GM12864 (cell line): ENCODE measurements at regions not wholly inside any gene's neighbourhood (a gene's known extent, or its start where the extent isn't known, plus 50 kb on each side); places are given as distances from the start of the nearest gene placed in this dataset.
"Not testable (repeated sequence)": the region's sequence is repeated elsewhere in the genome, so short reads cannot be mapped to it uniquely, and the experiment has no call there.

Source experiments
- DNase-seq: peaks from one replicate; pipeline ENCODE4 v3.0.0-alpha.2; 2011; ENCODE audit warnings: low read depth
- H3K4me3 ChIP-seq: 2 replicates; pipeline ENCODE4 v1.5.1; 2011; ENCODE audit warnings: mild to moderate bottlenecking, low read depth, low read length, control low read depth
- TF ChIP-seq, protein P1 (sequence below): IDR thresholded peaks from 2 replicates; pipeline ENCODE4 v1.5.1; 2011; ENCODE audit warnings: low read depth, mild to moderate bottlenecking, moderate library complexity, low read length, control low read depth, inconsistent platforms; ENCODE audit errors: missing control alignments

DNA sequence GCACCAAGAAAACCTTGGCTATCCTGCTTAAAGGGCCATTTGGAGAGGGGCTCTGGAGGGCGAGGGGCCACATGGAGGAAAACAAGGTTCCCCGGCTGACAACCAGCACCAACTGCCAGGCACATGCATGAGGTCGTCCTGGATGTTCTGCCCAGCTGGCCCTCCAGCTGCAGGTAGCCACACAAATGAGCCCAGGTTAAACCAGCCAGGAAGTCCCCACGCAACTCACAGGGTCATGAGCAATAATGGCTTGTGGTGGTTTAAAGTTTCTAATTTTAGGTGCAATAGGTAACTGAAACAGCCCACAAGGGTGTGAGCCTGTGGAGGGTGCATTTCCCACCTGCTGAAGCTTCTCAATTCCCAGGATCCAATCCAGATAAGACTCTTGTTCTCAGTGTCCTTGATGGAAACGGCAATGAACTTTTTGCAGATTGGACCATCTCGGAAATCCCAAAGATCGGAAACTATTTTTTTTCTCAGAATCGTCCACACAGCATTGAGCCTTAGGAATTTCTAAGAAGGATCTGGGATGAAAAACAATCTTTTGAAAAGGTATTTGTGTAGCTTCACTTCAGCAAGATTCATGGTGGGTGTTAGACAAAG lies 123.2 kb downstream of the UNC93B1 start:
- H3K4me3 ChIP-seq, result not testable (repeated sequence)
- DNase-seq, result peak; percentile 1

DNA sequence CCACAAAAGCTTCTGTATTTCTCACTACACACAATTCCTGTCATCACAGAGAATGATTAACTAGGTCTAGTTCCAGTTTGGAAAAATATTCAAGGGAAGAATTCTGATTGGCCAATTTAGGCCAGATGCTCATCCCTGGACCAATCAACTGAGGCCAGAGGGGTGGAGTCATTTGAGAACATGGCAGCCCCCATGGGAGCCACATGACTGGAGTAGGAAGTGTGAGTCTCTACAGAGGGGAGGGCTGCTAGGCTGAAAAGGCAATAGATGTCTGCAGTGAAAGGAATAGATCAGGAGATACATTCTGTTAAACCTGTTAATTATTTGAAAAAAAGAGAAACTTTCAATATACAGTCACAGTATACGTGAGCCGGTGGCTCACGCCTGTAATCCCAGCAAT lies 125.2 kb downstream of the UNC93B1 start:
- DNase-seq, H3K4me3 ChIP-seq: not testable (repeated sequence)

DNA sequence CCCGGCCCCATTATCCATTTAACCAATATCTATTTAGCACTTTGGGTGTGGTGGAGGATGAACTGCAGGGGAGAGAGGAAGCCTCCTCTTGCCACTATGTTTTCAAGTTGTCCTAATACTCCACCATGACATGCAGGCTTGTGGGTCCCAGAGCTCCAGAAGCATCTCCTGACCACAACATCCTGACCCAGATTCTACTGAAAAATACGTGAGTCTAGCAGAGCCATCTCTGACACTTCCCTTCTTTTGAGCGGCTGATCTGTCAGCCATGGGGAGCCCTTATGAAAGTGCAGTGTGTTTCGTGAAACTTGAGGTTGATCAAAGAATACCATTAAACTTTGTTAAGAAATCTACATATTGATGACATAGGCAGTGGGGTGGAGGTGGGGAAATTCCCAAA lies 126.6 kb downstream of the UNC93B1 start:
- H3K4me3 ChIP-seq, result not testable (repeated sequence)

DNA sequence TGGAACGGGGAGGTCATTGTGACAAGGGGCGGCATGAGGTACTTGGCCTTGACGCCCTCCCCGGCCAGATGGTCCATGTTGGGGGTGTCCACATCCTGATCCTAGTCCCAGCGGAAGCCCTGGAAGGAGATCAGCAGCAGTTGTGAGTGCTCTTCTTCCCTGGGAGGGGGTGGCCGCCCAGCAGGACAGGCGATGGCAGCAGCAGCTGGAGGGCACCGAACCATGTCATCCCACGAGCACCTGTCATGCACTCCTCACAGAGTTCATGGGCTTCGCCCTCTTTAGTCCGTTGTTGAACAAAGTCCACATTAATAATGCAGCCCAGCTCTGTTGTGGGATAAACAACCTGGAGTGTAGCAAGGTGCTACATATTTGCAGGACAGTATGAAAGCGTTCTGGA lies 130.7 kb downstream of the UNC93B1 start:
- DNase-seq, result not testable (repeated sequence)

More for the DNA sequence above, 126.6 kb downstream of the UNC93B1 start:
- DNase-seq, result not testable (repeated sequence)

DNA sequence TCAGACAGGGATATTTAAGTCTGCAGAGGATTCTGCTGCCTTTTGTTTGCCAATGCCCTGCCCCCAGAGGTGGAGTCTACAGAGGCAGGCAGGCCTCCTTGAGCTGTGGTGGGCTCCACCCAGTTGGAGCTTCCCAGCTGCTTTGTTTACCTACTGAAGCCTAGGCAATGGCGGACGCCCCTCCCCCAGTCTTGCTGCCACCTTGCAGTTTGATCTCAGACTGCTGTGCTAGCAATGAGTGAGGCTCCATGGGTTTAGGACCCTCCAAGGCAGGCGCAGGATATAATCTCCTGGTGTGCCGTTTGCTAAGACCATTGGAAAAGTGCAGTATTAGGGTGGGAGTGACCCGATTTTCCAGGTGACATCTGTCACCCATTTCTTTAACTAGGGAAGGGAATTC lies 132.7 kb downstream of the UNC93B1 start:
- not testable (repeated sequence) for H3K4me3 ChIP-seq, DNase-seq

More for the DNA sequence above, 130.7 kb downstream of the UNC93B1 start:
- H3K4me3 ChIP-seq, result not testable (repeated sequence)

DNA sequence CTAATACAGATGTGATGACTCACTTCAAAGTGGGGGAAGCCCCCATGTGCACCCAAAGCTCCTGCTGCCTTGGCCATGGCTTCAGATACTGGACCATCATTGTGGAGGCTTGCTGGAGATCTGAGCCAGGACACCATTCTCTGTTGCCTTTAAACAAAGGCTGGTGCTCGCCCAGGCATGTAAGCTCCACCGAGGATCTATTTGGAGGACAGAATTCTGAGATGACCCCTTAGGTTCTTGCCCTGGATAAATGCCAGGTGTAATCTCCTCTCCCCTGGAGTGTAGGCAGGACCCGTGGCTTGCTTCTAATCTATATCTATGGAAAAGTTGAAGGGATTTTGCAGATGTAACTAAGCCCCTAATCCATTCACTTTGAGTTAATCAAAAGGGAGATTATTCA lies 141.0 kb downstream of the UNC93B1 start:
- DNase-seq, H3K4me3 ChIP-seq: not testable (repeated sequence)

DNA sequence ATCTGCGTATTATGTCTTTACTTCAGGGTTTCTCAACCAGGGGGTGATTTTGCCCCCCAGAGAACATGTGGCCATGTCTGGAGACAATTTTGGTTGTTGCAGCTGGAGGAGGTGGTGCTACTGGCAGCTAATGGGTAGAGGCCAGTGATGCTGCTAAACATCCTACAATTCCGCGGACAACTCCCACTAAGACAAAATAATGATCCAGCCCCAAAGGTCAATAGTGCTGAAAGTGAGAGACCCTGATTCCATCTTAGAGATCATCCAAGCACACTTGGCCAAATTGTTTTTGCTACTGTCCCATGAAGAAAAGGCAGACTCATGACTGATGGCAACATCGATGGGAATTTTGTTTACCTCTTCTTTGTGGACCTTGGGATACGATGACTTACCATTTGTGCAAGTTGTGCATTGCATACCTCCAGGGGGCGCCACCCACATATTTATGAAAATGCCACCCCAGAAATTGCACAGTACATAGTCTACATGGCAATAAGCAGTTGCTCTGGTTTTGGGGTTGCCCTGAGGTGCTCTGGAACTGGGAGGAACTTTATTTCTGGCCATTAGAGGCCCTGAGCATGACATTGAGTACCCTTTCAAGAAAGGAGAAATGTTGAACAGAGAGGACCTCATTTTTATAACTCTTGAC lies 144.3 kb downstream of the UNC93B1 start:
- TF ChIP-seq, protein P1, sequence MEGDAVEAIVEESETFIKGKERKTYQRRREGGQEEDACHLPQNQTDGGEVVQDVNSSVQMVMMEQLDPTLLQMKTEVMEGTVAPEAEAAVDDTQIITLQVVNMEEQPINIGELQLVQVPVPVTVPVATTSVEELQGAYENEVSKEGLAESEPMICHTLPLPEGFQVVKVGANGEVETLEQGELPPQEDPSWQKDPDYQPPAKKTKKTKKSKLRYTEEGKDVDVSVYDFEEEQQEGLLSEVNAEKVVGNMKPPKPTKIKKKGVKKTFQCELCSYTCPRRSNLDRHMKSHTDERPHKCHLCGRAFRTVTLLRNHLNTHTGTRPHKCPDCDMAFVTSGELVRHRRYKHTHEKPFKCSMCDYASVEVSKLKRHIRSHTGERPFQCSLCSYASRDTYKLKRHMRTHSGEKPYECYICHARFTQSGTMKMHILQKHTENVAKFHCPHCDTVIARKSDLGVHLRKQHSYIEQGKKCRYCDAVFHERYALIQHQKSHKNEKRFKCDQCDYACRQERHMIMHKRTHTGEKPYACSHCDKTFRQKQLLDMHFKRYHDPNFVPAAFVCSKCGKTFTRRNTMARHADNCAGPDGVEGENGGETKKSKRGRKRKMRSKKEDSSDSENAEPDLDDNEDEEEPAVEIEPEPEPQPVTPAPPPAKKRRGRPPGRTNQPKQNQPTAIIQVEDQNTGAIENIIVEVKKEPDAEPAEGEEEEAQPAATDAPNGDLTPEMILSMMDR, result peak; percentile 15
- H3K4me3 ChIP-seq, result not testable (repeated sequence)
- DNase-seq, result peak; percentile 3

DNA sequence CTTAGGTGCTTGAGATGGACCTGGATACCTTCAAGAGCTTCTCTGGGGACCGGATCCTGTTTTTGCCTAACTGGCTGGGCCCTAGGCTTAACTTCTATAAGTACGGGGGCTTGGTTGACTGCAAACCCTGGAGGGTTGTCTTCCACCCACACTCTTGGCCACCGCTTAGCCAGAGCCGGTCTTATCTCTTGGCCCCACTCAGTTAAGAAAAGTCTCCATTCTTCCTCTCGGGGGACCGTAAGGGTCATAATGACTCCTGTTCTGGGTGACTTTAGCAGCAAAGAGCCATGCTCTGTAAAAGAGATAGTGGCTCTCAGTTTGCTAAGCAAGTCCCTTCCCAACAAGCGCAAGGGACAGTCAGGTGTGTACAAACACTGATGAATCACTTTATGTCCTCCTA lies 153.2 kb downstream of the UNC93B1 start:
- DNase-seq, H3K4me3 ChIP-seq: not testable (repeated sequence)

DNA sequence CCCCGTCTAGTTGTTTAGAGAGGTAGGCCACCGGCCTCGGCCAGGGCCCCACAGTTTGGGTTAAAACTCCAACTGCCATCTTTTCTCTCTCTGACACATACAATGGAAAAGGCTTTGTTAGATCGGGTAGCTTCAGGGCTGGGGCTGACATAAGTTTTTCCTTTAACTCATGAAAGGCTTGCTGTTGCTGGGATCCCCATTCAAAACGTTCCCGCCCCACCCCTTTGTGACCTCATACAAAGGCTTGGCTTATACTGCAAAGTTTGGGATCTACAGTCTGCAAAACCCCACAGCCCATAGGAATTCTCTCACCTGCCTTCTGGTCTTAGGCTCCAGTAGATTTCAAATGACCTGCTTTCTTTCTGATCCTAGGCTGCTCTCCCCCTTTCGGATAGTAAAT lies 154.1 kb downstream of the UNC93B1 start:
- DNase-seq, H3K4me3 ChIP-seq: not testable (repeated sequence)

DNA sequence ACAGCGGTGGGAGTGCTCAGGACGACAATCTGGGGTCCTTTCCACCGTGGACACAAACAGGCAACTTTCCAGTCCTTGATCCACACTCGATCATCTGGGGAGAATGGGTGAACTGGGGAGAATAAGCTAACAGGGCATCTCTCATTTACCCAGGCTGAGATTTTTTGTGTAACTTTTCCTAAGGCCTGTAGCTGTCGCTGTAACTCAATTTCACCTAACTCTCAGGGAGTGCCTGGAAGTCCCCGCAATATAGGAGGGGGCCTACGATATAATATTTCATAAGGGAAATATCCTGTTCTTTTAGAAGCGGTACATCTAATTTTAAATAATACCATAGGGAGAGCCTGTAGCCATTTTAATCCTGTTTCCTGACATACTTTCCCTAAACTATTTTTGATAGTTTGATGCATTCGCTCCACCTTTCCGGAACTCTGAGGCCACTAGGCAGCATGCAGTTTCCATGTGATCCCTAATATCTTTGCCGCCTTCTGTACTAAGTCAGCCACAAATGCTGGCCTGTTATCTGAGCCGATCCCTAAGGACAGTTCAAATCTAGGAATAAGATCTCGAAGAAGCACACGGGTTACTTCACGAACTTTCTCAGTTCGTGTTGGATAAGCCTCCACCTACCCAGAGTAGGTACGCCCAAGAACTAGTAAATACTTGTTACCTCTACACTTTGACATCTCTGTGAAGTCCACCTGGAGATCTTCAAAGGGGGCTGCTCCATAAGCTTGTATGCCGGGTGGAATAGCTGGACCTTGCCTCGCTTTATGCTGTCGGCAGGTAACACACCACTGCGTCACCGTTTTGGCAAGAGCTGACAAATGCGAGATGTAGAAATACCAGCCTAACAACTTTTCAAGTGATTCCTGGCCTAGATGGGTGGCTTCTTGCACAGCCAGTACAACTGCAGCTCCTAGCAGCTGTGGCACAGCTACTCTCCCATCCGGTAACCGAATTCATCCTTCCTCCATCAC lies 155.7 kb downstream of the UNC93B1 start:
- not testable (repeated sequence) for DNase-seq, H3K4me3 ChIP-seq
- TF ChIP-seq, protein P1, result peak; percentile 44

DNA sequence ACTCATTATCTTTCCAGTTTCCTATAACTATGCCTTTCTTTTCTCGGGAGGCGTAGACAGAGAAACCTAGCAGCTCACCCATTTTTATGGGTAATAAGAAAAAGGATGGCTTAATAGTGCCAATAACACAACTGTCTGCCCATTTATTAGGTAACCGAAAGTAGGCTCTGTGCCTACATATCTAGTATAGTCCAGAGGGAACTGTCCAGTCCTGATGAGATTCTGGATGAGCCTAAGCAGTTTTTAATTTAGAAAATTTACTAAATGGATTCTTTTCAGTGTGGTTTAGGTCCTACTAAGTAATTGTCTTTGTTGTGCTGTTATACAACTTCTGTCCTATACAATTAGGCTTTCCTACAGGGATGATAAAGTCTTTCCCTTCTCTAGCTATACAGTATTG lies 157.6 kb downstream of the UNC93B1 start:
- not testable (repeated sequence) for DNase-seq, H3K4me3 ChIP-seq

DNA sequence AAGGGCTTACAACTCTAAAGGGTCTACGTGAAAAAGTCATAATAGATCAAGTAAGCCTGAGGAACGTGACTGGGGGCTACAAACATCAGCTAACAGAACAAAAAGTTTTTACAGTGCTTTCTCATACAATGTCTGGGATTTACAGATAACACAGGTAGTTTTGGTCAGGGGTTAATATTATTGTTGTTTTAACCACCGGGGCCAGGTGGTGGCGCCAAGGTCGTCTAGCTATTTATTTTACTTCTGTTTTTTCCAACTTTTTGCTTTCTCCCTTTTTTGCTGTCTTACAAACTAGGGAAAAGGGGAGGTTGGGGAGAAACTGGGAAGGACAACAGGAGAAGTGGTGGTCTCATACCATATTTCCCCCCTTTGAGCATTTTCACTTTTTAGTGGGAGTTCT lies 158.6 kb downstream of the UNC93B1 start:
- not testable (repeated sequence) for H3K4me3 ChIP-seq, DNase-seq

DNA sequence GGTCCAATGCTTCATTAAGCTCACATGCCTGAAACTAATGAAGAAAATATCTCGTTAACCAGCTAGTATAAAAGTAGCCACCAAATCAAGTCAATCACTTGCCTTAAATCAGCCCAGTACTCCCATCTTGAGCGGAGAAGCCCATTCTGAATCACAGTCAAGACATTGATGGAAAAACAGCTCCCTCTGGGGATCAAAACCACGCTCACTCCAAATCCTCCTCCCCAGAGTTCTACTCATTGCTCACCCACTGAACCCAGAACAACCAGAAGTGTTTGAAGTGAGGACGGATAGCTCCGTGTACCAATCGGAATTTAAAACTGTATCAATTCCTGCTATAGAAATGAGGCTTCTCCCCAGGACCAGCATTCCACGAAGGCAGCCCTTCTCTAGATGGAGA lies 163.3 kb downstream of the UNC93B1 start:
- H3K4me3 ChIP-seq, DNase-seq: not testable (repeated sequence)

DNA sequence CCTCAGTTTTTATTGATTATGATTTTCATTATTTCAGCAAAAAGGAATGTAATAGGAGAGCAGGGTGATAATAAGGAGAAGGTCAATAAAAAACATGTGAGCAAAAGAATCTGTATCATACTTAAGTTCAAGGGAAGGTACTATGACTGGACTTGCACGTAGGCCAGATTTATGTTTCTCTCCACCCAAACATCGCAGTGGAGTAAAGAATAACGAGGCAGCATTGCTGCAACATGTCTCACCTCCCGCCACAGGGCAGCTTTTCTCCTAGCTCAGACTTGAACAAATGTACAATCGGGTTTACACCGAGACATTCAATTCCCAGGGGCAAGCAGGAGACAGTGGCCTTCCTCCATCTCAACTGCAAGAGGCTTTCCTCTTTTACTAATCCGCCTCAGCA lies 155.7 kb upstream of the ALDH3B2 start:
- not testable (repeated sequence) for H3K4me3 ChIP-seq, DNase-seq

DNA sequence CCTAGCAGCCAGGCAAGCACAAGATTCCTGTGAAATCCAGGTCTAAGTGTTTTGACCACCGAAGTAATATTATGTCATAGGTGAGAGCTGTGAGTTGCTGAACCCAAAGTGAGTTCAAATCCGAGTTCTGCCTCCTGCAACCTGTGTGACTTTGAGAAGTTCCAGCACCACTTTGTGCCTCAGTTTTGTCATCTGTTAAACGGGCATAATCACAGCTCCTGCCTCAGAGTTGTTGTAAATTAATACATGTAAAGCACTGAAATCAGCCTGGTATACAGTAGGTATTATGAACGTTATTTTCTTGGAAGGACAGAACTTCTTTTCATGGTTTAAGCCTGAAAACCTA lies 152.5 kb upstream of the ALDH3B2 start:
- H3K4me3 ChIP-seq, DNase-seq: not testable (repeated sequence)

DNA sequence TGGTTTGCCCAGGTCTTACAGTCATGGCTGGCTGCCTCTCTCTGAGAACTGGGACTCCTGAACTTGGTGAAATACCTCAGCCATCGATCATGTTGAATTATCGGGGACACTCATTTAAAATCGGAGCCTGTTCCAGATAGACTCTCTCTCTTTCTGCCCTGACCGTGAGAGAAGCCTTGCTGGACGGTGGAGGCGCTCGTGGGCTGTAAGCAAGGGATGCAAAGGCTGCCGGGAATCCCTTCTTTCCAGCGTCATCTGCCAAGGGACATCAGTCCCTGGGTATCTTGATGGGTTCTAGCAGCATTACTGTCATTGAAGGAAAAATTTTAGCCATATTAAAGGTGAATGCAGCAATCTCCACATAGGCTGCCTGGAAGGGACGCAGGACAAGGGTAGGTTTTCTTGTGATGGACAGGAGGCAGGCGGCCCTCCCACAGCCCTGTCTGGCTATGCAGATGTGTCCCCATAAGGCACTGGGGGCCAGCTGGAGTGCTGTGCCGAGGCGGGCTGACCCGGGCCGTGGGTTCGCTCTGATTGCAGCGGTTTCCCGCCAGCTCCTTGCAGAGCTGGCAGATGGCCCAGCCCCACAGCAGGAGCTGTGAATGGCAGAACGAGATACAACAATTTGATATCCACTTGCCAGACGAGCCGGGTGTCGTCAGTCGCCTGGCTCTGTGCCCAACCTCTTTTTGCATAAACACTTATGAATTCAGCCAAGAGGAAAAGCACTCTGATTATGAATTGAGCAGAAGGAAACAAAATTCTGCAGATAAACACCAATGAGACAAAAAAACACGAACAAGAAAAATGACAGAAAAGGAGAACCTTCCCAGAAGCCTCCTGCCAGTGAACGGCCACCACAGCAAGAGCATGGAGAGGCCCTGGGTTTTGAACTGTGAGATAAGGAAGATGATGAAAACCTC lies 151.9 kb upstream of the ALDH3B2 start:
- DNase-seq, H3K4me3 ChIP-seq: not testable (repeated sequence)
